ENCODE measurements at regions not wholly inside any gene's neighbourhood (a gene's known extent, or its start where the extent isn't known, plus 50 kb on each side); places are given as distances from the start of the nearest gene placed in this dataset.

- no peak overlapping the region for H3K9ac ChIP-seq (ENCODE audit: low read length)
- ATAC-seq = no peak
- ChIA-PET CTCF (no interaction called here), RAD21 (ENCODE audit: low non-redundant PET in 1 of 2, low total read pairs in 2 of 2, uncharacterized antibody in 2 of 2, unreplicated experiment in 2 of 2) (no interaction called here), POLR2A (no interaction called here)
- H3K4me3 ChIP-seq (replicated peaks in 1 of 2; ENCODE audit: low read depth in 1 of 2, low read length in 2 of 2) = no peak overlapping the region
- no peaks in the 10 kb centered on the region for H3K4me1 ChIP-seq (ENCODE audit: control insufficient read depth in 1 of 2, insufficient read depth in 2 of 2, low read length in 2 of 2)
- H4K20me1 ChIP-seq (ENCODE audit: insufficient read depth) = no peaks in the 10 kb centered on the region
- H3K9me2 ChIP-seq (ENCODE audit: insufficient read depth) = no peaks in the 10 kb centered on the region
- no TSS peak for BruUV-seq (replicated peaks)
- H3K36me3 ChIP-seq (ENCODE audit: control insufficient read depth in 1 of 2, insufficient read depth in 2 of 2, low read length in 2 of 2) = no peaks in the 10 kb centered on the region
- H3K27ac ChIP-seq (ENCODE audit: low read depth, low read length) = no peak overlapping the region
- no peaks in the 10 kb centered on the region for H3K27me3 ChIP-seq (ENCODE audit: insufficient read depth, low read length)
- H2AFZ ChIP-seq (ENCODE audit: low read depth, low read length, poor library complexity, severe bottlenecking) = no peak overlapping the region
- H3K4me2 ChIP-seq (ENCODE audit: low read length) = no peak overlapping the region
- H3K9me3 ChIP-seq (ENCODE audit: control insufficient read depth in 1 of 2, insufficient read depth in 1 of 2, low read depth in 1 of 2, low read length in 2 of 2) = no peaks in the 10 kb centered on the region
- intact Hi-C loops (cut with micrococcal nuclease) = no loop called here
- no peak for DNase-seq (ENCODE audit: low read depth, low spot score)
- TF ChIP-seq EZH2phosphoT487 (IDR thresholded peaks at IDR 0.05; ENCODE audit: borderline replicate concordance) (no peak), ELF1 (IDR thresholded peaks at IDR 0.05; ENCODE audit: borderline replicate concordance, low read depth) (no peak), RAD21 (IDR thresholded peaks at IDR 0.05; ENCODE audit: low read depth) (no peak), EZH2 (IDR thresholded peaks at IDR 0.05) (no peak)
- TF ChIP-seq, protein P1, sequence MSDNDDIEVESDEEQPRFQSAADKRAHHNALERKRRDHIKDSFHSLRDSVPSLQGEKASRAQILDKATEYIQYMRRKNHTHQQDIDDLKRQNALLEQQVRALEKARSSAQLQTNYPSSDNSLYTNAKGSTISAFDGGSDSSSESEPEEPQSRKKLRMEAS (IDR thresholded peaks at IDR 0.05) = no peak
- TF ChIP-seq, protein P2, sequence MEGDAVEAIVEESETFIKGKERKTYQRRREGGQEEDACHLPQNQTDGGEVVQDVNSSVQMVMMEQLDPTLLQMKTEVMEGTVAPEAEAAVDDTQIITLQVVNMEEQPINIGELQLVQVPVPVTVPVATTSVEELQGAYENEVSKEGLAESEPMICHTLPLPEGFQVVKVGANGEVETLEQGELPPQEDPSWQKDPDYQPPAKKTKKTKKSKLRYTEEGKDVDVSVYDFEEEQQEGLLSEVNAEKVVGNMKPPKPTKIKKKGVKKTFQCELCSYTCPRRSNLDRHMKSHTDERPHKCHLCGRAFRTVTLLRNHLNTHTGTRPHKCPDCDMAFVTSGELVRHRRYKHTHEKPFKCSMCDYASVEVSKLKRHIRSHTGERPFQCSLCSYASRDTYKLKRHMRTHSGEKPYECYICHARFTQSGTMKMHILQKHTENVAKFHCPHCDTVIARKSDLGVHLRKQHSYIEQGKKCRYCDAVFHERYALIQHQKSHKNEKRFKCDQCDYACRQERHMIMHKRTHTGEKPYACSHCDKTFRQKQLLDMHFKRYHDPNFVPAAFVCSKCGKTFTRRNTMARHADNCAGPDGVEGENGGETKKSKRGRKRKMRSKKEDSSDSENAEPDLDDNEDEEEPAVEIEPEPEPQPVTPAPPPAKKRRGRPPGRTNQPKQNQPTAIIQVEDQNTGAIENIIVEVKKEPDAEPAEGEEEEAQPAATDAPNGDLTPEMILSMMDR (IDR thresholded peaks at IDR 0.05 in 2 of 3, conservative IDR thresholded peaks at IDR 0.05 in 1 of 3; ENCODE audit: borderline replicate concordance in 1 of 3, insufficient read depth in 1 of 3, low read depth in 2 of 3, low read length in 2 of 3) = no peak
- no peaks in the 10 kb centered on the region for H3K79me2 ChIP-seq (ENCODE audit: insufficient read depth, low read length)
Observed at GRCh38 chr5:57010786-57011185, 58.9 kb upstream of the MIER3 start.

- no peaks in the 10 kb centered on the region for H3K36me3 ChIP-seq (ENCODE audit: control insufficient read depth in 1 of 2, insufficient read depth in 2 of 2, low read length in 2 of 2)
- H3K4me1 ChIP-seq (ENCODE audit: control insufficient read depth in 1 of 2, insufficient read depth in 2 of 2, low read length in 2 of 2) = no peaks in the 10 kb centered on the region
- no peaks in the 10 kb centered on the region for H3K9me2 ChIP-seq (ENCODE audit: insufficient read depth)
- no peaks in the 10 kb centered on the region for H3K79me2 ChIP-seq (ENCODE audit: insufficient read depth, low read length)
- no peak overlapping the region for H2AFZ ChIP-seq (ENCODE audit: low read depth, low read length, poor library complexity, severe bottlenecking)
- H4K20me1 ChIP-seq (ENCODE audit: insufficient read depth) = no peaks in the 10 kb centered on the region
- H3K9ac ChIP-seq (ENCODE audit: low read length) = no peak overlapping the region
- ChIA-PET CTCF (no interaction called here), POLR2A (no interaction called here), RAD21 (ENCODE audit: low non-redundant PET in 1 of 2, low total read pairs in 2 of 2, uncharacterized antibody in 2 of 2, unreplicated experiment in 2 of 2) (no interaction called here)
- BruUV-seq (replicated peaks) = no TSS peak
- H3K4me3 ChIP-seq (replicated peaks in 1 of 2; ENCODE audit: low read depth in 1 of 2, low read length in 2 of 2) = no peak overlapping the region
- DNase-seq (ENCODE audit: low read depth, low spot score) = no peak
- no peaks in the 10 kb centered on the region for H3K9me3 ChIP-seq (ENCODE audit: control insufficient read depth in 1 of 2, insufficient read depth in 1 of 2, low read depth in 1 of 2, low read length in 2 of 2)
- no peak overlapping the region for H3K4me2 ChIP-seq (ENCODE audit: low read length)
- intact Hi-C loops (cut with micrococcal nuclease) = no loop called here
- ATAC-seq = no peak
- no peak overlapping the region for H3K27ac ChIP-seq (ENCODE audit: low read depth, low read length)
- no peaks in the 10 kb centered on the region for H3K27me3 ChIP-seq (ENCODE audit: insufficient read depth, low read length)
- TF ChIP-seq TCF7L2 (IDR thresholded peaks at IDR 0.05; ENCODE audit: borderline replicate concordance, extremely low read depth, insufficient read depth, insufficient read length) (no peak), CEBPB (IDR thresholded peaks at IDR 0.05; ENCODE audit: low read depth) (no peak), POLR2AphosphoS5 (IDR thresholded peaks at IDR 0.05; ENCODE audit: low read depth, low read length) (no peak), CBX3 (IDR thresholded peaks at IDR 0.05; ENCODE audit: low read depth) (no peak), REST (IDR thresholded peaks at IDR 0.05; ENCODE audit: low read depth) (no peak), EZH2 (IDR thresholded peaks at IDR 0.05) (no peak), SIN3A (IDR thresholded peaks at IDR 0.05; ENCODE audit: low read depth) (no peak), SP1 (IDR thresholded peaks at IDR 0.05; ENCODE audit: low read depth) (no peak), POLR2A (IDR thresholded peaks at IDR 0.05; ENCODE audit: borderline replicate concordance, extremely low read depth, insufficient read depth, insufficient read length) (no peak), ELF1 (IDR thresholded peaks at IDR 0.05; ENCODE audit: borderline replicate concordance, low read depth) (no peak), RAD21 (IDR thresholded peaks at IDR 0.05; ENCODE audit: low read depth) (no peak), FOSL1 (IDR thresholded peaks at IDR 0.05; ENCODE audit: low read depth) (no peak)
Observed at GRCh38 chr5:57012511-57012910, 60.6 kb upstream of the MIER3 start.

All from HCT116 (cell line).